GM19043 (cell line): ENCODE measurements at regions not wholly inside any gene's neighbourhood (a gene's known extent, or its start where the extent isn't known, plus 50 kb on each side); places are given as distances from the start of the nearest gene placed in this dataset.

Experiments
- ATAC-seq: cut with Tn5 transposase; IDR thresholded peaks from one replicate; pipeline ENCODE4 v1.9.1; 2021; ENCODE audit warnings: low read depth; ENCODE audit not compliant: unreplicated experiment

- ATAC-seq = no peak
Measured at GRCh38 chr9:87816036-87816435, 66.6 kb upstream of the SPATA31E1 start.

- ATAC-seq = no peak
Measured at GRCh38 chr9:87818308-87818707, 64.4 kb upstream of the SPATA31E1 start.

GRCh38 chr9:87824216-87824875 lies 58.3 kb upstream of the SPATA31E1 start:
- no peak for ATAC-seq

GRCh38 chr9:87824886-87825285 lies 57.8 kb upstream of the SPATA31E1 start:
- no peak for ATAC-seq

- ATAC-seq = no peak
Measured at GRCh38 chr9:87826331-87826730, 56.3 kb upstream of the SPATA31E1 start.

GRCh38 chr9:87827341-87827740 lies 55.3 kb upstream of the SPATA31E1 start:
- ATAC-seq = no peak

GRCh38 chr9:87829756-87830155 lies 52.9 kb upstream of the SPATA31E1 start:
- no peak for ATAC-seq

GRCh38 chr9:87830446-87830845 lies 52.2 kb upstream of the SPATA31E1 start:
- ATAC-seq = no peak

- ATAC-seq = no peak
Measured at GRCh38 chr9:87831159-87831558, 51.5 kb upstream of the SPATA31E1 start.
